ENCODE measurements at regions not wholly inside any gene's neighbourhood (a gene's known extent, or its start where the extent isn't known, plus 50 kb on each side); places are given as distances from the start of the nearest gene placed in this dataset.
"Not testable (repeated sequence)": the region's sequence is repeated elsewhere in the genome, so short reads cannot be mapped to it uniquely, and the experiment has no call there.

DNA sequence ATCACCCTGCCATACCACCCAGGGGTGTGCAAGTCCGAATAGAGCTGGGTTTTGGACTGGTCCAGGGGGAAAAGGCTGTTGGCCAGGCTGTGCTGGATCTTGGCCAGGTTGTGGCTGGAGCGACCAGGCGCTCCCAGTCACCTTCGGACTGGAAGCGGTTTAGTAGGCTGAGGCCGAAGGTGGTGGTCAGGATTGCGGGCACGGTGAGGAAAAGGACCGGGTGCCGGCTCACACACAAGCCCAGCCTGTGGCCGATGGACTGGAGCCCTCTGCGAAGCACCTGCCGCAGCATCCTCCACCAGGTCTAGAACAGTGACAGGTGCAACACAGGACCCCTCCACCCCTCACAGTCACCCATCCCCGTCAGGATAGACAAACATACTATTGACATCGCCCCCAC, 590.6 kb upstream of the PTCHD4 start:
- DNase-seq = no peak

DNA sequence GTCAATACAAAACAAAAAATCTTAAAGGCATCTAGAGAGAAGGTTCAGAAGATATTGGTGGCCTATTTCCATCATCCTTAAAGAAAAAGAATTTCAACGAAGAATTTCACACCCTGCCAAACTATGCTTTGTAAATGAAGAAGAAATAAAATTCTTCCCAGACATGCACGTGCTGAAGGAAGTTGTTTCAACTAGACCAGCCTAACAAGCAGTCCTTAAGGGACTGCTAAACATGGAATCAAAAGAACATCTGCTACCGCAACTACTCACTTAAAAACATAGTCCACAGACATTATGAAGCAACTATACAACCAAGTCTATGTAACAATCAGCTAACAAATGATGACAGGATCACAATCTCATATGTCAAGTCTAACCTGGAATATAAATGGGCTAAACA, 584.9 kb upstream of the PTCHD4 start:
- no peak for DNase-seq

DNA sequence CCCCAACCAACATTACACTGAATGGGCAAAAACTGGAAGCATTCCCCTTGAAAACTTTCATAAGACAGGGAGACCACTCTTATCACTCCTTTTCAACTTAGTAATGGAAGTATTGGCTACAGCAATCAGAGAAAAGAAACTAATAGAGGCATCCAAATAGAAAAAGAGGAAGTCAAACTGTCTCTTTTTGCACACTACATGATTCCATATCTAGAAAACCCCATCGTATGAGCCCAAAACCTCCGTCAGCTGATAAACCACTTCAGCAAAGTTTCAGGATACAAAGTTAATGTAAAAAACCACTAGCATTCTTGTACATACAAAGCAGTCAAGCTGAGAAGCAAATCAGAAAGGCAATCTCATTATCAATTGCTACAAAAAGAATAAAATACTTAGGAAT, 580.4 kb upstream of the PTCHD4 start:
- no peak for DNase-seq

DNA sequence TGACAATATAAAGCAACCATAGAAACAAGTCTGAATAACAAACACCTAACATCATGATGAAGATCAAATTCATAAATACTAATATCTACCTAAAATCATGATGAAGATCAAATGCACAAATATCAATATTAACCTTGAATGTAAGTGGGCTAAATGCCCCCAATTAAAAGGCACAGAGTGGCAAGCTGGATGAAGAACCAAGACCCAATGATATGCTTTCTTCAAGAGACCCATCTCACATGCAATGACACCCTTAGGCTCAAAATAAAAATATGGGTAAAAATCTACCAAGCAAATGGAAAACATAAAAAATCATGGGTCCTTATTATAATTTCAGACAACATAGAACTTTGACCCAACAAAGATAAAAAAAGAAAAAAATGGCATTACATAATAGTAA, 578.5 kb upstream of the PTCHD4 start:
- DNase-seq = no peak

DNA sequence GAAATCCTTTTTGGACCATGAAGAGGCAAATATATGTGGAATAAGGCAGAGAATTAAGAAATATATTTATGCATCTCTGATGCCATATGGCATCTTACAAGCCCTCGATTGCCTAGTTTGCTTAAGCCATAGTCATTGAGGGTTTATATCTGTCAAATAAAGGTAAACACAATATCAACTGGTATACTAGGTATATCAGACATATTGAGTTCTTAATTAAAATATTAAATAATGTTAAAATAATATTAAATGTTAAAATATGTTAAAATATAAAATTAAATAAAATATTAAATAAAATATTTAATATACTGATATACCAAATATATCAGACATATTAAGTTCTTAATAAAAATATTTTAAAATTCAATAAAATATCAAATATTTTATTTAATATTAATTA, 567.4 kb upstream of the PTCHD4 start:
- DNase-seq = no peak

DNA sequence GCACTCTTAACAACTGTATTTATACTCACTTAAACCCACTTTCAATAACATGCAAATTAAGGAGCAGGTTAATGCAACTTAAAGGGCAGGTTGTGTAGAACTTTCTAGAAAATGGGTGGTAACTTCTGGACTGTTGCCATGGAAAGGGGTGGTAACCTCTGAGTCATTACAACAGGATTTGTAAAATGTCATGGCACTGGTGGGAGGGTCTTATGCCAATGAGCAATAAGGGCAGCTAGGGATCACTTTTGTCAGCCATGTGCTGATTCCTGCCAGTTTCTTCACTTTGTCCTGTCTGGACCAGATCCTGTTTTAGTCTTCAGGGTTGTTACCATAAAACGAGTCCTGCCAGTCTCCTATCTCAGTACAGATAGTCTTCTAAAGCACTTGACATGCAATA, 560.5 kb upstream of the PTCHD4 start:
- DNase-seq = no peak

DNA sequence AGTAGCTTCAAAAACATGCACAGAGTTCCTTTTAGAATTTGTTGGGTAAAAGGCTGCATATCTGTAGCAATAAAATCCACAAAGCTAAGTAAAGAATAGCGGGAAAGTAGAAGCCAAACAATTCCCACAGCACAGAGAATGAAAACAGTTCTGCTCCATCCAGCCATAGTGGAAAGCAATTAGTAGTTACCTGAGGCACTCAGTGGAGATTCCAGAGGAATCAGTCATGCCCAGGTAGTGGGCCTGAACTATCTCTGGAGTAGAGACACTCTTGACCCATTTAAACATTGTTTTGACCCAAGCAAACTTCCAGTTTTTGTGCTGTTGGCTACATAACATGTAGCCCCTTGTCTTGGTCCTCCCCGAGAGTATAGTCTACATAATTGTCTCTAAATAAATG, 559.5 kb upstream of the PTCHD4 start:
- DNase-seq = no peak

DNA sequence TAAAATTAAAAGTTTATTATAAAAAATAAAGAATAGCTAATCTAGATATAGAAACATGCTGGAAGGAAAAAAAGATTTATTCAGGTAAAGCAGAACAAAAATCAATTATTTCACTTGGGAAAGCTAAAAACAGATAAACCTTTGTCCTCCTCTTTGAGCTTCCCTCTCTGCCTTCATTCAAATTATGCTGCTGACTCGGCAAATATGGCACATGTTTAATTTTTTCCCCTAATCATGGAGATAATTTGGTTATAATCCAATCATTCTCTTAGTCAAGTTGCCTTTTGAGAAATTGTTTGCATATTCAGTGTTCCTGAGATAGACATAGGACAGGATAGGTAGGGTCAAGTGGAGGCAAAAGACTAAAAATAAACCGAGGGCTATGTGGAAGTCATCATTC, 556.8 kb upstream of the PTCHD4 start:
- no peak for DNase-seq

DNA sequence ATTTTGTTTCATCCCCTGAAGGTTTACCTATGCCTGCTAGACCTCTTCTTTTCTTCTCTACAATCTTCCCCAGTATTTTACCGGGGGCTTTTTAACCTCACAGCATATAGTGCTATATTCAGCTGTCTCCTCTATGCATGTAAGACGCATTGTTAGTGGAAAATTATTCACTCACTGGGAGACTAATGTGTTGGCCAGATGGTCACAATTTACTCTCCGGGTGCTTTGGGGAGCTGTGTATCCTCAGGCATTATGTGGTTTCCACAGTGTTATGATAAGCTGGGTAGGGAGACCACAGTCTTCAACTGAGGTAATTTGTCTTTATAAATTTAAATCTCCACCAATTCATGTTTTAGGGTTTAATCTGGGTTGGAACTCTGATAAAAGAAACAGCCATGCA, 553.8 kb upstream of the PTCHD4 start:
- DNase-seq = peak; percentile 60

DNA sequence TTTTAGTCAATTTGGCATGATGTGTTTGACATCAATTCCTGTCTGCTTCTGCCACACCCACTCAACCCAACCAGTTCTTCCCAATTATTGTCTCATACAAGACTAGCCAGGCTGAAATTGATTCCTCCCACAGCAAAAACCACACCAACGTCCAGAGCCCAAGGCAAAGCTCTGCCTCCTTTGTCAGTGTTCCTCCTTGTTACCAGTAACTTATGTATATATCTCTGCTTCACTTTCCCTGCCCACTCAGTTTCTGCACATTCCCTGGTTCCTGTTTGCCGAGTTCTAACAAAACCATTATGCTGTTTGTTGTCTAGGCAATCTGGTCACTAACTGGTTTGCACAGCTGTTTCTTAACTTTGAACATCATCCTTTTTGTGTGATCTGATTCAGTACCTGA, 547.9 kb upstream of the PTCHD4 start:
- no peak for DNase-seq

DNA sequence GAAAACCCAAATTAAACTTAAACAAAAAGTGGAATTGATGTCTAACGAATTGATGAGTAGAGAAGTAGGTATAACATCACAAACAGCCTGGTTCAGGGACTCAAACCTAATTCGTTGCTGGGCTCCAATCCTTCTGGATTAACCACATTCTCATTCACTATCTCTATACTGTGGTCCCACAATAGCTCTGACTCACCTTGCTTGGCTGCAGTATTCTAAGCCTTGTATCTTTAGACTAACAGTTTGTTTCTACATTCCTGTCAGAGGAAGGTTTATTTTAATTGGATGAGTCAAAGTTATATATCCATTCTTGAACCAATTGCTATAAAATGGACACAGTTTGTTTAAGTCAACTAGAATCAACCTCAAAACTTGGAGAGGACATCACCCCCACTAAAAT, 530.5 kb upstream of the PTCHD4 start:
- peak; percentile 62 for DNase-seq

DNA sequence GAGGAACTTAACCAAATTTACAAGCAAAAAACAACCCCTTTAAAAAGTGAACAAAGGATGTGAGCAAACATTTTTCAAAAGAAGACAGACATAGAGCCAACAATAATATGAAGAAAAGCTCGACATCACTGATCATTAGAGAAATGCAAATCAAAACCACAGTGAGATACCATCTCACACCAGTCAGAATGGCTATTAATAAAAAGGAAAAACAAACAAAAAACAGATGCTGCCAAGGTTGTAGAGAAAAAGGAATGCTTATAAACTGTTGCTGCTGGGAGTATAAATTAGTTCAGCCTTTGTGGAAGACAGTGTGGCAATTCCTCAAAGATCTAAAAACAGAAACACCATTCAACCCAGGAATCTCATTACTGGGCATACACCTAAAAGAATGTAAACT, 527.8 kb upstream of the PTCHD4 start:
- peak; percentile 31 for DNase-seq

DNA sequence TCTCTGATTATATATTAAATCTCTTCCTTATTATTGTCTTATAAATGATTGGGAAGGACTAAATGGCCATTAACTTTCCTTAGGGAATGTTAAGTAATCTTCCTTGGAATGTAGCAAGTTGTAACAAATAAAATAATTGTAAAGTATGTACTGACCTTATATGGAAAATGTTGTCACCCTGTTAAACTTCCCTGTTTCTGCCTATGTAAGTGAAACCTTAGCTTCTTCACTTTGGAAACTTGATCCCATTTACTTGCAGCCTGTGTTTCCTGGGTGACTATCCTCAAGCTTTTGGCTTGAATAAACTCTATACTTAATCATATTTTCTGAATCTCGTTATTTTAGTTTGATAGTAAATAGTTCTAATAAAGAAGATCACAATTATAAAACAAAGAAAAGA, 519.5 kb upstream of the PTCHD4 start:
- DNase-seq = no peak

DNA sequence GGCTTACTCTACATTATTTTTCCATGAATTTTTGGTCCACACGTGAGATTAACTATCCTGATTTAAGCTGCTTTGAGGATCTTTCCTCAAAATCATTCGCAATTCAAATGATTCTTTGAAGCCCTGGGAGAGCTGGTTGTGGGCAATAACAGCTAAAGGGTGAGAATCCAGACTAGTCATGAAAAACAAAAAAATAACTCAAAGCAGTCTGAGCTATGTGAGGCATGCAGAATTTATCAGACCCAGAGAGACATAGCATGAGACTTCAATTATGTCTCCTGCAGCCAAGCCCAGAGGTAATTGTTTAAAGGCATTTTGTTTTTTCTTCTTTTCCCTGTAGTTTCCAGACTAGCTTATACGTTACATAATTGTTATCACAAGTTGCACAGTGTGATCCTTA, 517.3 kb upstream of the PTCHD4 start:
- DNase-seq = peak; percentile 49

DNA sequence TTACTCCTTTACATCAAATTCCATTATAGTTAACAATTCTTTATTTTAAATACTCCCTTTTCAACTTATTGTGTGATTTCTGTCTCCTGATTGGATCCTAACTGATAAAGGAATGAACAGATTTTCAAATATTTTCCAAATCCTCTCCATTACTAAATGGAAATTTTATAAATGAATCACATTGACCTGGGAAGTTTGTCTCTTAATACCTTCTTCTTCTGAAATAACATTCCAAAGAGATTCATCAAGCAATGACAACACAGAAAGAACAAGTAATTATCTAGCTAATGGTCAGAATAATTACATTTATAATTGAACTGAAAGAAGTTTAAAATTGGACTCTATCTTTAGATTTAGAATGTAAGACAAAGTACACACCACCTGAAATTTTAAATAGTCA, 515.4 kb upstream of the PTCHD4 start:
- no peak for DNase-seq

DNA sequence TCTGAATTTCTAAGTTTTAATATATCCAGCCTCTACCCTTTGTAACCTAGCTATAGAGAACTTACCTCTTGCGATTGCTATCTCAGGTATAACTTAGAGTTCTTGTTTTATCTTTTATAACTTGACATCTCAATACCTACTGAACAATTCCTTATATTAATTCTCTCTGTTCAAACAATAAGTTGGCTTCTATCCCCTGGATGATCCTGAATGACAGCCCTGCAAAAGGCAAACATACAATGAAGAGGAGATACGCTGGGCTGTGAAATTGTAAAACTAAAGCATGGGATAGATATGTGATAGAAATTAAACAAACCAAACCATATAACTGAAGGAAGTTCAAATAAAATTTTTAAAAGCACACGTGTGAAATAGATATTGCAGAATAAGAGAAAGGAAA, 513.6 kb upstream of the PTCHD4 start:
- DNase-seq = no peak

DNA sequence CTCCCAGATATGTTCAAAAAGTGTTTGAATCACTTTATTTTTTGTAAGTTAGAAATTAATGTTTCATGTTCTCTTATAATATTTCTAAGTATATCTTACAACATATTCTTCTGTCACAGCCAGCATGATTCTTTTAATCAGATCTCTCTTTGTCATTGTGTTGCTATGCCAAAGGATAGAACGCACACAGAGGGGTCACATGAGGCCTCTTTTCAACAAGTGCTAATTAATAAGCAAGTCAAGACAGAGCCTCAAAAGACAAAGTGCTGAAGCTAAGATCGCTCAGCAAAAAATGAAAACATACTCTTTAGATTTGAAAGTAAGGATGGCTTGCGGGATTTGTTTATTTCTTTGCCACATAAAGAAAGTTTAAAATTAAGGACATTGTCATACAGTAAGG, 508.8 kb upstream of the PTCHD4 start:
- no peak for DNase-seq

DNA sequence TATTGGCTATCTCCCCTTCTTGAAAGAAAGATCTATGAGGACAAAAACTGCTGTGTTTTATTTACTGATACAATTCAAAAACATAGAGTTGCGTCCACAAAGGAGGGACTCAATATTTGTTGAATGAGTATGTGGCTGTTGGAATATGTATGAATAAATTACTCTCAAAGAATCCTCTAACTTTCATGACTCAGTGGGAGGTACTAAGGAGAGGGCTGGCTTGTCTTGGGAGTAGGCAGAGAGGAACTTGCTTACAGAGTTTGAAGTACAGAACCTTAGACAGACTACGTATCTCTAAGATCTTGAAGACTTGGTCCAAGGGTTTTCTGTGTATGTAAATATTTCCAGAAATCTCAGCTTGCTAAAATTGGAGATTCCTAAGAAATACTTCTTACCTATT, 504.0 kb upstream of the PTCHD4 start:
- peak; percentile 20 for DNase-seq

DNA sequence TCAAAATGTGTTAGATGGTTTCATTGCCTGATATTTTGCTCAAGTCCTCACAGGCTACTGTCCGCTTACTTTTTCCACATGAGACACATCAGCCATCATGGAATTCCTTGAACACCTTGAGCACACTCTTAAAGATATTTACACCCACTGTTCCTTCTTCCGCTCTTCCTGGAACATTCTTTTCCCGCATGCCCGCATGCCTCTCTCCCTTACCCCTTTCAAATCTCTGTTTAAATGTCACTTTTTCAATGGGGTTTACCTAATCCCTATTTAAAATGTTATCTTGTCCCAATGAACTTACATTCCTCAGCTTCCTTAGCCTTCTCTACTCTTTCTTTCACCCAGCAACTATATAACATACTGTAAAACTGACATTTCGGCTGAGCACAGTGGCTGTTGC, 503.3 kb upstream of the PTCHD4 start:
- no peak for DNase-seq

DNA sequence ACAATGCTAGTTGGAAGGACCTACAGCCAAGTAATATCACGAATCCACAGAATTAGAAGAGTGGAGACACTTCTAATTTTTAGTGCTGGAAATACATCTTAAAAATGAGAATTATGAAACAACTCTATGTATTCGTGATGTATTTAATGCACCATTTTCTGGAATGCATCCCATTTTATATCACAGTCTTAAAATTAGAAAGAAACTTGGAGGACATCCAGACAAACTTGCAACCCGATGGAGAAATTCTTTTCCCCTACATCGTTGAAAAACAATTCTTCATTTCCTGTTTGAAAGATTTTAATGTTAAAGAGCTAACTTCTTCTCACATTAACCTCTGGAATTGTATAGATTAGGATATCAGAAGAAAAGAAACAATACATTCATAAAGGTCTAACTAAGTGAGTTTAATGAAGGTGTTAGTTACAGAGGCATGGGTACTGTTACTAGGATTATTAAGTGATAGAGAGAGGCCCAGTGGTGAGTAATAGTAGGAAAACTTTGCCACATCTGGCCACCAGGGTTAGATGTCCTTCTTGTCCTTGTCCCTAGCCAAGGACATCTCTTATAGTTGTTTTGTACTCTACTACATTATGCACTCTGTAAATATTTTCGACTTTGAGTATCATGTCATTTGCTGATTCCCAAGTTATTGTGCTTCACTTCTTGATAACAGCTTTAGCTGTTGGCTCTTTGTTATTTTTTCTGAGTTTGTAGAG, 502.4 kb upstream of the PTCHD4 start:
- peak; percentile 3 for DNase-seq

DNA sequence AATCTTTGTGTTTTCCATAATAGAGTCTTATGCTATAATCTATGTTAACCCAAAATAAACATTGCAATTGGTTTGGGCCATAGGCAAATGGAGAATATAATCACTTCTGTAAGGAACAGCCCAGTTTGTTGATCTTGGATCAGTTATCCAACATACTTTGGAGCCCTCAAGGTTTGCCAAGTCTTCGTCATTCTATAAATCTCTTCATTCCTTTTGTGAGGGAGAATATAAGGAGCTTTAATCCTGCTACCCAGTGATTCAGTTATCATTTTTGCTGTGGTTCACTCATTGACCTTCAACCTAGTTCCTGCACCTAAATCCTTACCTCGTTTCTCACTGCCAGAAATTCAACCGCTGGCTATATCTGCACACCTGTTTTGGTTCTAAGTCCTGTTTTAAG, 500.3 kb upstream of the PTCHD4 start:
- DNase-seq = peak; percentile 30

DNA sequence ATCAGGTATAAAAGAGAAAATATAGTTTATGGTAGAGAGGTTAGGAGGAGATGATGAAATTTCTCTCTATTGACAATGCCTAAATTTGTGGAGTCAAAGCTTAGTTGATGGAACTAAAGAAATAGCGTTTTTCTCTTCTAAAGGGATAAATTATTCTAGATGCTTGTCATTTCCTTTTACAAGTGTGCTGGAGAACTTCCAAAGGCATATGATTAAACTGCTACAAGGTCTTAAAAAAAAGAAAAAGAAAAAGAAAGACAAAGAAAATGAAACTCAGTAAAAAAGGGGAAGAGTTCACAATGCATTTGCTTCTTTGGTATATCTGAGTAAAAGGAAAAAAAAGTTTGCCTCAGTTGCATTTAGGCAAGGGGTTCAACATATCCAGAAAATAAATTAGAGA, 499.8 kb upstream of the PTCHD4 start:
- peak; percentile 21 for DNase-seq

DNA sequence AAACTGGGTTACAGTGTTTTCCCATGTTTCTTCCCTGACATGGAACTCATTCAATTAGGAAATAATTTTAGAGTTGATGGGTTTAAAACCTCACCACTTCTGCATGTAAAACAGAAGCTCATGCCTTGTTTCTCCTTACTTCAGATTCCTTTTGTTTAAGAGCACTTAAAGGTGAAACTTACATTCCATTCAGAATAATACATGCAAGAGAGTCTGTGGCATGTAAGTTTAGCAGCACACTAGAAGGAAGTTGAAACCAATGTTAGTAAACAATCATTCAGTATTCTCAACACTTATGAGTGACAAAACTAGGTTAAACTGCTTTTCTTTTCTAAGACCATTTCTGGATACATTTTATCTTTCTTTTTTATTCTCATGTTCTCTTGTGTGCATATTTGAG, 495.6 kb upstream of the PTCHD4 start:
- DNase-seq = no peak

DNA sequence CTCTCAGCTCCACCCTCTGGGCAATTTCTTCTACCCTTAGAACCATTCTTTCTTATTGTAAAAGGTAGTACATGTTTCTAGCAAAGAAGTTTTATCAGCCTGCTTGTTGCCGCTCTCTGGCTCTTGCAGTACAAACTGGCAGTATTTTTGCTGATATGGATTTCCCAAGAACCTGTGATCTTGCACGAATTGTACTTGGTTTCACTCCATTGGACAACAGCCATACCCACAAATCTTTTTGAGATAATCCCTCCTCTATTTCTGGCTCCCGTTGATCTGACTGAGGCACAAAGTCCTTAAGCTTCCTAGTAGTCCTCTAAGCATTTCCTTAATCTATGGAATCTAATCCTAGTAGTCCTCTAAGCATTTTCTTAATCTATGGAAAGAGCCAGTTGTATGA, 487.0 kb upstream of the PTCHD4 start:
- DNase-seq = no peak

DNA sequence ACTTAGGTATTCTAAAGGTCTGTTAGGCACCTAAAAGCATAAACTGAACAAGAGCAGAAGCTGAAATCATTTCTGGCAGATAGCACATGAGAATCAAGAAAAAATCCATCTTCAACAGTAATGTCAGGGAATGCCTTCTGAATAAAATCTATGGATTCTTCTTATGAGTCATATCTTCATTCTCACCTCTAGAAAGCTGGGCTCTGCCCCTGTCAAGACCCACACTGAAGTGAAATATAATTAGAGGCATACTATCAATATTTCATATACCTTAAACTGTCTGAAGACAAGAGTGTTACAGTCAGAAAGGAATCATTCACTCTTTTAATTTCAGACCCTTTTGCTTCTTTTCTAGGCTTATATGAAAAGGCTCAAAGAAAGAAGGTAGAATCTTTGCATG, 485.8 kb upstream of the PTCHD4 start:
- no peak for DNase-seq

DNA sequence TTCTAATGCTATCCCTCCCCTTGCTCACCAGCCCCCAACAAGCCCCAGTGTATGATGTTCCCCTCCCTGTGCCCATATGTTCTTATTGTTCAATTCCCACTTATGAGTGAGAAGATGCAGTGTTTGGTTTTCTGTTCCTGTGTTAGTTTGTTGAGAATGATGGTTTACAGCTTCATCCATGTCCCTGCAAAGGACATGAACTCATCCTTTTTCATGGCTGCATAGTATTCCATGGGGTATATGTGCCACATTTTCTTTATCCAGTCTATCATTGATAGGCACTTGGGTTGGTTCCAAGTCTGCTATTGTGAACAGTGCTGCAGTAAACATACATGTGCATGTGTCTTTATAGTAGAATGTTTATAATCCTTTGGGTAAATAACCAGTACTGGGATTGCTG, 480.2 kb upstream of the PTCHD4 start:
- DNase-seq = not testable (repeated sequence)
